MV-4-11 (cell line): ENCODE measurements at regions not wholly inside any gene's neighbourhood (a gene's known extent, or its start where the extent isn't known, plus 50 kb on each side); places are given as distances from the start of the nearest gene placed in this dataset.
"Not testable (repeated sequence)": the region's sequence is repeated elsewhere in the genome, so short reads cannot be mapped to it uniquely, and the experiment has no call there.

ENCODE experiments used
- DNase-seq: peaks from one replicate; lab custom pipeline; 2025; lab: John Stamatoyannopoulos, UW

- DNase-seq, result no peak
Measured at GRCh38 chr11:103730131-103730940, 306.1 kb upstream of the DDI1 start.

- DNase-seq, result no peak
Measured at GRCh38 chr11:103731670-103732069, 304.8 kb upstream of the DDI1 start.

- no peak for DNase-seq
Measured at GRCh38 chr11:103733889-103734288, 302.6 kb upstream of the DDI1 start.

GRCh38 chr11:103735497-103736032 is 300.9 kb upstream of the DDI1 start:
- DNase-seq, result no peak

GRCh38 chr11:103736315-103737036 is 300.0 kb upstream of the DDI1 start:
- no peak for DNase-seq

- no peak for DNase-seq
Measured at GRCh38 chr11:103737037-103737622, 299.3 kb upstream of the DDI1 start.

GRCh38 chr11:103737747-103738146 is 298.7 kb upstream of the DDI1 start:
- DNase-seq, result no peak

GRCh38 chr11:103739074-103739796 is 297.2 kb upstream of the DDI1 start:
- not testable (repeated sequence) for DNase-seq

GRCh38 chr11:103744496-103745153 is 291.8 kb upstream of the DDI1 start:
- no peak for DNase-seq

GRCh38 chr11:103749158-103749557 is 287.3 kb upstream of the DDI1 start:
- no peak for DNase-seq

- no peak for DNase-seq
Measured at GRCh38 chr11:103768816-103769215, 267.6 kb upstream of the DDI1 start.

GRCh38 chr11:103773059-103773458 is 263.4 kb upstream of the DDI1 start:
- peak; percentile 69 for DNase-seq

GRCh38 chr11:103773537-103773936 is 262.9 kb upstream of the DDI1 start:
- DNase-seq, result no peak

GRCh38 chr11:103779054-103779453 is 257.4 kb upstream of the DDI1 start:
- no peak for DNase-seq

- no peak for DNase-seq
Measured at GRCh38 chr11:103789952-103790351, 246.5 kb upstream of the DDI1 start.

GRCh38 chr11:103792981-103793468 is 243.4 kb upstream of the DDI1 start:
- DNase-seq, result peak; percentile 28

- peak; percentile 32 for DNase-seq
Measured at GRCh38 chr11:103794262-103794661, 242.2 kb upstream of the DDI1 start.

GRCh38 chr11:103798026-103798425 is 238.4 kb upstream of the DDI1 start:
- peak; percentile 98 for DNase-seq

GRCh38 chr11:103798446-103798845 is 238.0 kb upstream of the DDI1 start:
- no peak for DNase-seq

GRCh38 chr11:103800406-103801114 is 235.9 kb upstream of the DDI1 start:
- no peak for DNase-seq

- no peak for DNase-seq
Measured at GRCh38 chr11:103803062-103803461, 233.4 kb upstream of the DDI1 start.
